Gastrocnemius medialis (tissue), 4 donors: ENCODE measurements at regions not wholly inside any gene's neighbourhood (a gene's known extent, or its start where the extent isn't known, plus 50 kb on each side); places are given as distances from the start of the nearest gene placed in this dataset.

Source experiments
- POLR2A ChIP-seq, 2 donors: fragments of 450-650 bp; IDR thresholded peaks; one replicate each; pipeline ENCODE4 v1.6.1; 2017; ENCODE audit warnings: antibody characterized with exemption in 2 of 2, mild to moderate bottlenecking in 2 of 2, moderate library complexity in 2 of 2
- TF ChIP-seq, protein P1 (sequence below), 5 experiments: fragments of 450-650 bp in 3 of 5; fragments of 200-600 bp in 2 of 5; sonication (generic) in 2 of 5; IDR thresholded peaks in 4 of 5; conservative IDR thresholded peaks in 1 of 5; 1 replicate in 4 of 5; 2 replicates in 1 of 5; pipeline ENCODE4 v1.5.1; 2016 to 2019; ENCODE audit warnings: antibody characterized with exemption in 5 of 5, mild to moderate bottlenecking in 3 of 5, moderate library complexity in 3 of 5

DNA sequence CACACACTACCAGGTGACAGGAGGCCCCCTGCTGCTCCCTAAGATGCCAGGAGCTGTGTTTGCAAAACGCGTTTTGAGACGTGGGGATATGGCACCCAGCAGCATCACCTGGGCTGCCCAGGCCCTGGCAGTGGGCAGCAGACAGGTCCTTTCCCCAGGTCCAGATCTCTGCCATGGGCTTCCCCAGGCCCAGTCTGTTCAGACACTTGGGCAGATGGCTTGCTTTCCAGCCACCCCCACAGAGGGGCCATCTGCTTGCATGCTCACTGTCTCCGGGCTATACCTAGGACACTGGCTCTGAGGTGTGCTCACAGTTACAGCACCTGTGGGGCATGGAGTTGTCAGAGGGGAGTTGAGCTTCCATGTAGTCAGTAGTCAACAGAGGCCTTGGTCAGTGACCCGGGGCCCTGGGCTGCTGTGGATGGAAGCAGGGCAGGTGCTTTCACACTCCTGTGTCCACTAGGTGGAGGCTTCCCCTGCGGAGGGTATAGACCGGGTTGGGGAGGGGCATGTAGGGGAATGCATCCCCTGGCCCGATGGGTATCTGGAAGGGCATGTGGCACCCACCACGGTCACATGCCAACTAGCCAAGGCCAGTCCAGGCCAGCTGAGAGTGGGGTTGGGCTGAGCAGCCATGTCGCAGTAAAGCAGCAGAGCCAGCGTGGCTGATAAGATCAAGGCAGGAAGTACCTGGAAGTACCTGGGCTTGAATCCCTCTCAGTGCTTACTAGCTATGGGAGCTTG lies 185.4 kb upstream of the SLC24A3 start:
- TF ChIP-seq, protein P1, sequence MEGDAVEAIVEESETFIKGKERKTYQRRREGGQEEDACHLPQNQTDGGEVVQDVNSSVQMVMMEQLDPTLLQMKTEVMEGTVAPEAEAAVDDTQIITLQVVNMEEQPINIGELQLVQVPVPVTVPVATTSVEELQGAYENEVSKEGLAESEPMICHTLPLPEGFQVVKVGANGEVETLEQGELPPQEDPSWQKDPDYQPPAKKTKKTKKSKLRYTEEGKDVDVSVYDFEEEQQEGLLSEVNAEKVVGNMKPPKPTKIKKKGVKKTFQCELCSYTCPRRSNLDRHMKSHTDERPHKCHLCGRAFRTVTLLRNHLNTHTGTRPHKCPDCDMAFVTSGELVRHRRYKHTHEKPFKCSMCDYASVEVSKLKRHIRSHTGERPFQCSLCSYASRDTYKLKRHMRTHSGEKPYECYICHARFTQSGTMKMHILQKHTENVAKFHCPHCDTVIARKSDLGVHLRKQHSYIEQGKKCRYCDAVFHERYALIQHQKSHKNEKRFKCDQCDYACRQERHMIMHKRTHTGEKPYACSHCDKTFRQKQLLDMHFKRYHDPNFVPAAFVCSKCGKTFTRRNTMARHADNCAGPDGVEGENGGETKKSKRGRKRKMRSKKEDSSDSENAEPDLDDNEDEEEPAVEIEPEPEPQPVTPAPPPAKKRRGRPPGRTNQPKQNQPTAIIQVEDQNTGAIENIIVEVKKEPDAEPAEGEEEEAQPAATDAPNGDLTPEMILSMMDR (IDR thresholded peaks at IDR 0.05 in 4 of 5, conservative IDR thresholded peaks at IDR 0.05 in 1 of 5) = no peak
- TF ChIP-seq POLR2A (IDR thresholded peaks at IDR 0.05) = no peak
